GM19238 (cell line): ENCODE measurements at regions not wholly inside any gene's neighbourhood (a gene's known extent, or its start where the extent isn't known, plus 50 kb on each side); places are given as distances from the start of the nearest gene placed in this dataset.

Experiments
- DNase-seq: peaks from one replicate; pipeline ENCODE4 v3.0.0; 2011; ENCODE audit warnings: low spot score; ENCODE audit not compliant: insufficient read length

DNA sequence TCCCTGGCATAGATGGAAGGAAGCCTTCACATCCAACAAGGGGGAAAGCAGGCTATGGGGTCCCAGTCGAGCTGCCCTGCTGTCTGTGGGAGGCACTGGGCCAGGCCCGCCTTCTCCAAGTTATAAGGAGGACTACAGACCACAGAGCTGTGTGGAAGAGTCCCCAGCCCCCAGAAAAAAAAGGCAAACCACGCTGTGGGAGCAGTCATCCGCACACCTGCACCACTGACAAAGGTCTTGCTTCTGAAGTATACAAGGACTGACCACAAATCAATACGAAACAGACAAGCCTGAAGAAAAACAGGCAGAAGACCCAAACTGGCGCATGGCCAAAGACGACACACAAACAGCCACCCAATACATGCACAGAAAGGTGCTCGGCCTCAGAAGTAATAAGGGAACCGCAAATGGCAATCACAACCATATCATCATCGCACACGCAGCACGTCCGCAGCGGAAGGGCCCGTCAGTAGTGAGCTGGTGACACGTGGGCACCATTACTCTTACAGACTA lies 384.1 kb downstream of the CTTN start:
- no peak for DNase-seq

DNA sequence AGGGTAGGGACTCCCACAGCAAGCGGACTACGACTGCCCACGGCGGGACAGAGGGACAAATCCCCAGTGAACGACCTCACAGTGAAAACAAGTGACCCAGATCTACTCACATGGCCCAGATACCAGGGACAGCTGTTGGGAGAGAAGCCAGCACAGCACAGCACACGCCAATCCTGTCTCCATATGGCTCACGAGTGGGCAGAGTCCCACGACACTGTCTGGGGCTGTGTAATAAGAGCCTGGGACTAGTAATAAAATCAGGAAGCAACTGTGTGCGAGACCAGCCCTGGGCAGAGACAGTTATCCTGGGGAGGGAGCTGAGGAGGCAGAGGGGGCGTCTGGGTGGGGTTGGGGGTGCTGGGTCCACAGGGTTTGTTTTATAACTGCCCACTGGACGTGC lies 385.0 kb downstream of the CTTN start:
- DNase-seq: no peak

DNA sequence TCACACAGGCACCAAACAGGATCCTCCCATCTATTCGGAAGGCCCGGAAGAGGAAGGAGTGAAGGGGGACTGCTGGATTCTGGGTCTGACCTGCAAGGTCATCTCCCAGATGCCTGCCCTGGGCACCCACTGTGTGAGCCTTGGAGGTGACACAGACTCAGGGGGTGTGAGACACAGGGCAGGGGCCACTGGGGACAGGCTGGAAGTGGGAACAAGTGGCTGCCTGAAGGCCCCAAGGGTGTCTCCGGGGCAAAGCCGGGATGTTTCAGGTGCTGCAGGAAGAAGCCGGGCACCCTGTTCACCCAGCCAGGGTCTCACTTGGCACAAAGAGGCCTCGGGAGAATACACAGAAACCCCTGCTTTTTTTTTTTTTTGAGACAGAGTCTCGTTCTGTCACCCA lies 385.5 kb downstream of the CTTN start:
- no peak for DNase-seq

DNA sequence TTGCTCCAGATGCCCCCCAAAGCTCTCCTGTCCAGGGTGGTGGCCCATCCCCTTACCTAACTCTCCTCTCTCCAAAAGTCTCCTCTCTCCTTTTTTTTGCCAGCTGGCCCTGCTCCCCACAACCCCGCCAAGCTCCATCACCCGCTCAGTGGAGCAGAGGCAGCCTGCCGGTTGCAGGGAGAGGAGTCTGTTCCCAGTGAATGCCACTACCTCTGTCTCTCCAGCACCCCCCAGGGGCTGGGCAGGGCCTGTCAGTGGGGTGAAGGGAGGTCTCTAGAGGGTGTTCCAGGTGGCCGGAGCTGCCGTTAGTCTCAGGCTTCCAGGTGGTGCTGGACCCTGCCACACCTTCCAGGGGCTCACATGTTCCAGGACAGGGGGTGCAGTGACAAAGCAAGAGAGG lies 387.0 kb downstream of the CTTN start:
- no peak for DNase-seq

DNA sequence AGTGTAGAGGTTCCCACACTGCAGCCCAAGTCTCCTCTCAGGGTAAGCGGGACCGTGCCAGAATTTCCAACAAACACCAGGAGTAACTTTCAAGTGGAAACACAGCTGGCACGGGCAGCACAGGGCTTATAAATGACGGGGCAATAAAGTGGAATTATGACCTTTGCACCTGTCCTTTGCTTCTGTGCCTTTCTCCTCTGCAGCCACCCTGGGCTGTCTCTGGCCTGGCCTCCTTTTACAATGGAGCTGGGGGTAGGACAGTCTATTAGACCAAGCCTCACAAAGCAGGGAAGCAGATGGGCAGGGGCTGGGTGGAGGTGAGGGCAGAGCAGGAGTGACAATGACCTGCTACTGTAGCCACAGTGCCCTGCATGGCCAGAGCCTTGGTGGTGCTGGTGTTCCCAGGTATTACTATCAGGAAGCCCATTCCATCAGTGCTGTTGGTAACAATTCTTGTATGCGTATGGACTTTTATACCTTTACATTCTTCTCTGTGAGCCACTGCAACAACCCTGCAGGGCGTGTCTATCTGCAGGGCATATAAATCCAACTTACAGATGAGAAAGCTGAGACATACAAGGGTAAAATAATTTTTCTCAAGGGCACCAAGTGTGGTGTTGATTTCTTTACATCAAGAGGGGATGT lies 387.8 kb downstream of the CTTN start:
- no peak for DNase-seq

DNA sequence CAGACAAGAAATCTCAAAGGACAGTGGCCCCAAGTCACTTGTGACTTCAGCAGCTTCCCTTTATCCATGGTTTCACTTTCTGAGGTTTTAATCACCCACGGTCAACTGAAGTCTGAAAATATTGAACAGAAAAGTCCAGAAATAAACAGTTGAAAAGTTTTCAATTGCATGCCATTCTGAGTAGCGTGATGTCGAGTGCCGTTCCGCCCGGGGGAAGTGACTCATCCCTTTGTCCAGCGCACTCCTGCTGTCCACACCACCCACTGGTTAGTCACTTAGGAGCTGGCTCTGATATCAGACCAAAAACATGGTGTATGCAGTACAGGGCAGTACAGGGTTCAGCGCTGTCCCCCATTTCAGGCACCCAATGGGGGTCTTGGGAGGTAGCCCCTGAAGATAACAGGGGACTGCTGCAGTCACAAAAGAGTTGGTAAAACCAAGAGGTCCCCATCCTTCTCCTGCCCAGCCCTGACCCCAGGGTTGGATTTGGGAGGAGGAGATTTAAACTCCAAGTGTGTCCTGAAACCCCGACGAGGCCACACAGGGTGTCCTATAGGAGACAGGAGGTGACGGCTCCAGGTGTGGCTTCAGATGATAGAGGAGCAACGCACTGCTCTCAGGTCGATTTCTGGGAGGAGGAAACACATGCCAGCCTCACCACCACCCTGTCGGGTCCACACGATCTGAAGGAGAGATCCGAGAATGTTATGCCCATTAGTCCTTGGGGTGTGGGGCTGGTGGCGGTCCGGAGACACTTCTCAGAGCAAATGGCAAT lies 390.1 kb downstream of the CTTN start:
- DNase-seq: no peak

DNA sequence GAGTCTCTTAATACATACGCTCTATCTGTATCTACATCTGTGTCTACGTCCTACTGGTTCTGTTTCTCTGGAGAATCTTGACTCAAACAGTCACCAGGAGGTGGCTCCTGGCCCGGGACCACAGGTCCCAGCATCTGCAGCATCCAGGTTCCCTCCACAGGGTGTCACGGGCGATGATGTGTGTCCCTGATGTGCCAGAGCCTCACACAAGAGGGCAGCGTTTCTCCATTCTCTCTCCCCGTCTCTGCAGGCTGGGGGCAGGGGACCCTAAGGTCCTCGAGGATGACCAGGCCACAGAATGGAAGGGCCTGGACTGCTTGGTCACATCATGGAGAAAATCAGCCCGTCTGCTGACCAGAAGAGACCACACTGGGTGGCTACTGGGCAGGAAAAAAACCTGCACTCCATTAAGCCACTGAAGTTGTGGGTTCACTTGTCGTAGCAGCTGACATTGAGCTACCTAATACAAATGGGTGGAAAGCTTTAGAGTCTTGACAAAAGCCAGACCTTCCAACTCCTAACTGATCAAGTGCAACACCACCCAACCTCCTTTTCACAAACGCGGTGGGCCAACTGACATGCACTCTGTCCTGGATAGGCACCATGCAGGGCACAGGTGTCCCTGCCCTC lies 392.5 kb downstream of the CTTN start:
- no peak for DNase-seq

DNA sequence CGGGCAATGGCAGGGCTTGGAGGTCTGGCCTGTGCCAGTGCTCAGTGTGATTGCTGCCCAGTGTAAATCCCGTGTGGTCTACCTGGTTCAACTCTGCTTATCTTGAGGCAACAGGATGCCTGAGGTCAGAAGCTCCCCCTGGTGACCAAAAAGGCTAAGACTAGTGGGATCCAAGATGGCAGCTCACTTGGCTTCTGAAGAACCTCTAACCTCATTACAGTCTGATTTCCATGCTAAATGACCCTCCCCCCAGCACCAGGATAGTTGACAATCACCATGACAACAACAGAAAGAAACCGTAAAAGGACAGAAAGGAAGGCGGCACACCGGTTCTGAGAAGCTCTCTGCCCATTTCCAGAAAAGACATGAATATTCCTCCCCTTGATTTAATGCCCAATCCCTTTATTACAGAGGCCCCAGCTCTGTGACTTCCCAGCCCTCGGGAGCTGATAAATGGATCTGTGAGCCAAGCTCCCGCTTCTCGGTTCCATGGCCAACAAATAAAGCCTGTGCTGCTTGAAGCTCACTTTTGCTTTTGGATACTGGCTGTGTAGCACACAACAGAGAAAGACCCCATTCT lies 398.4 kb downstream of the CTTN start:
- DNase-seq: no peak

DNA sequence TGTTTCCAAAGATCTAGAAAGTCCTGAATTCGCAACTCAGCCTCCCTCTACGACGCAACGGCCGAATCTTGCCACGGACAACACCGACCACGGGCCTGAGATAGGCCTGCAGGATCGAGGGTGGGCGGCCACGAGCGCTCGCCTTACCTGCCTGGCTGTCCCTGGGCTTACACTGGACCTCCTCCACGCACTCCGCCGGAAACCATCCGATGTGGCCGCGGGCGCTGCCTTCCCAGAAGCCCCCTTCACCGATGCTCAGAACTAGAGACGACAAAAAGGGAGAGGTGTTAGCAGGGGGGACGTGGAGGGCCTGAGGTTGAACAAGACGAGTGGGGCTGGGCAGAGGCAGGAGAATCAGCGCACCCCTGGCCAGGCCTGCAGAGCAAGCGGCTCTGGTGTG lies 400.0 kb downstream of the CTTN start:
- no peak for DNase-seq

DNA sequence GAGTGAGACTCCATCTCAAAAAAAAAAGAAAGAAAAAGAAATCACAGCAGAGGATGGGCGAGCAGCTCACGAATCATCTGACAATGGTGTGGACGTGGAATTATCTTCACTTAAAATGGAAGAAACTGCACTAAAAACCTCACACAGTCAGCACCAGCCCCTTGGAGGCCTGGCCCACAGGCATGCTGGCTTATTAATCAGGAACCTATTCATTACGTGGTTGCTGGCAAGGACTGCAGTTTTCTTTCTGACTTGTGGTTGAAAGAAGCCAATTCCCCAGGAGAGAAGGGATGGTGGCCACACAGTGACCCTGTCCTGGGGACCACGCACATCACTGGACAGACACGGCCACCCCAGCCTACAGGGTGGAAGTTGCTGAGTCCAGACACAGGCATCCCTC lies 401.1 kb downstream of the CTTN start:
- DNase-seq: no peak

DNA sequence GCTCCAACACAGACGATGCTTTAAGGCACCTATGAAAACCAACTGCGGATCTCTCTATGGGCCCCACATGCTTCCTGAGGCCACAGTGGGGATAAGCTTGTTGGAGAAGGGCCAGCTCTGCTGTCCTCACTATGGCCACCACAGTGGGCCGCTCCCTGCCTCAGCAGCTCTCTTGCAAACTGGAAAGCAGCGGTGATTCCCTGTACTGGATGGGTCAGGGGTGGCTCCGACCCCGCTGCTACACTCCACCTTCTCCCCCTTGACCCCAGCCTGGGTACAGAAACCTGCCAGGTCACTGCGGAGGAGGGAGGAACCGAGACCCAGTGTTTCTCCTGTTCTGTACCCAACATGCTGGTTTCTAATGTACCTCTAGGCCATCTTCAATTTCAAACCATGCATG lies 403.9 kb downstream of the CTTN start:
- DNase-seq: no peak

DNA sequence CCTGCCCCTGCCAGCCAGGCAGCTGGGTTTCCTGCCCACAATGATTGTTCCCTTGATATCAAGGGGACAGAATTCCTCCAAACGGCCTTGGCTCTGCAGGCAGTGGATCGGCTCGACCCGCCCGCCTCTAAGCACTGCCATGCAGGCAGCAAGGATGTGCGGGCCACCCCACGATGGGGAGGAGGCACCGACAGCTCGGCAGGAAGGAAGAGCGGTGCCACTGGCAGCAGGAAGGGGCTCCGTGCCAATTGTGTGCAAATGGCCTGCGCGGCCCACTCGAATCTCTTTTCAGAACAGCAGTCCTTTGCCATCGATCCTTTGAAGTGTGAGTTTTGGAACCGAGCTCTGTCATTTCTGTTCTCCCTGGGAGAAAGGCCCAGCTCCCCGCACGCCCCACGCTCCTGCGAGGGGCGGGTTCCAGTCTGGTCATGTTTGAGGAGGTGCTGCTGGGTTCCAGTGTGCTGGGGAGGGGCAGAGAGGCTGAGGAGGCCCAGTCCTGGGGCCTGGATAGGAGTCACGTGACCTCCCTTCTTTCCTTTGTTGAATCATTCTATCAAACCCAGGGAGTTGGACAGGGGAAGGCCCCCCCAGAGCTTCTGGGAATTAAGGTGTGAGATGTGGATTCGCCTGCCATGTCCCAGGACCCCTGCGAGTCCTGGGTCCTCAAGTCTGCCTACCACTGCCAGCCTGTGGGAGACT lies 406.0 kb downstream of the CTTN start:
- DNase-seq: no peak

DNA sequence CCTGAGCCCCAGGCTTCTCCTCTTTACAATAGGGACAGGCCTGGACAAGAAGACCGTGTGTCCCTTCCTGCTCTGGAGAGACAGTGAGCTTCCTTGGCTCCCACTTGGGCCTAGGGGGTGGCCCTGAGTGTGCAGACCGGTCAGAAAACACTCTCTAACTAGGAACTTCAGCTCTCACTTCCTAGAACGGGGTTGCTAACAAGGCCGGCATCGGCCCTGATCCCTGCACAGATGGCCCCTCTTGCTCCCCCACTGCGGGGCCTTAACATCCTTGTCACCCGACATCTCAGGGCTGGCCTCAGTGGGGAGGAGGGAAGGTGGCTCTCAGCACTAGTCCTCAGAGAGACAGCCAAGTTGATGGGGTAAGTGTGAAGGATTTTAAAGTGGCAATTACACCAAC lies 406.9 kb downstream of the CTTN start:
- DNase-seq: no peak

DNA sequence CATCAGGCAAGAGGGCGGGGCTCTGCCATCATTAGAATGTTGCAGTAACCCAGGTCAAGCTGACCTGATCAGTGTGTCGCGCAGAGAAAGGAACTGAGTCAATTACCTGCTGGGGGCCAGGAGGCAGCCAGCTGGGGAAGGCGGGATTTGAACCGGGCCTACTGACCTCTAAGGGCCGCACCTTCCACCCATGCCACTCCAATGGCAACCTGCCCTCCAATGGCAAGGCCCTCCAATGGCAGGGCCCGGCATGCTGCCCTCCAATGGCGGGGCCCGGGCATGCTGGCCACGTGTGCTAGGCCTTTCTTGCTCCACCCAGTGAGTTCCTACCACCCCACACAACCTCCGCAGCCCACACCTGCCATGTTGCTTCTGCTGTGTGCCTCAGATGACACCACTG lies 407.6 kb downstream of the CTTN start:
- DNase-seq: no peak

DNA sequence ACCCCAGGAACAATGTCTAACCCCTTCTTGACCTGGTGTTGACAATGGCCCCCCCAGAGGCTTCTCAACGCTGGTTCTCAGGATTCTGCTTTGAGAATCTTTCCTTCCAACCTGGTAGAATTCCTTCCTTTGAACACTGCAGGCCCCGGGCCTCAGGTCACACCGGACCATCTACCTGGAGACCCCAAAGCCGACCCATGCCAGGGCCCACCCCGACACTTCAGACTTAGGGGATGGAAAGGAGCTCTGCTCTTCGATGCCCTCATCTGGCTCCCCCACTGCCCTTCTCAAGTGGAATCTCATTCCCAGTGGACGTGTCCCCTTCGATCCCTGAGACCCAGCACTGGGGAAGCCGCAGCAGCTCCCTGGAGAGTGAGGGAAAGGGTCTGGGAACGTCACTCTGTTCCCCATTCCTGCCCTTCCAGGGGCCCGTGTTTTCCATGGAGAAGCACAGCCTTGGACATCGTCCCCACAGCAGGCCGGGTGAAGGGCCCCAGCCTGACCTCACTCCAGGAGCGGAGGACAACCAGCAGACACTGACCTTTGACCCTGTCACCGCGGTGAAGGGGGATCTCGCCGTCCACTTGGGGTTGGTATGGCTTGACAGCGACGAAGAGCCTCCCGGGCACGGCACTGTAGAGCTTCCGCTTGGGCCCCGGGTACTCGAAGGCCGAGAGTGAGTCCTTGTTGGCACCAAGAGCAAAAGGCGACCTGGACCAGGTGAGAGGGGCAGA lies 408.3 kb downstream of the CTTN start:
- DNase-seq: no peak

DNA sequence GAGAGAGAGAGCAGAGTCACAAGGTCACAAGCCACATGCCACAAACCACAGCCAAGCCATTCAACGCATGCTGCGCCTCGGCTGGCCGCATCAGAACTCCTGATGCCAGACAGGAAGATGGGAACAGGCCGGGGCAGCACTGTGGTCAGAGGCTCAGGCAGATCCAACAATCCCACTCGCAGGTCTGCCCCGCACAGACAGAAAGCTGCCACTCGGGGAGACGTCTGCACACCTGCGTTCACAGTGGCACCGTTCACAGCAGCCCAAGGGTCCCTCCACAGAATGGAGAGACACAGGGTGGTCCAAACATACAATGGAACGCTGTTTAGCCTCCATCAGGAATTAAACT lies 408.8 kb downstream of the CTTN start:
- no peak for DNase-seq

DNA sequence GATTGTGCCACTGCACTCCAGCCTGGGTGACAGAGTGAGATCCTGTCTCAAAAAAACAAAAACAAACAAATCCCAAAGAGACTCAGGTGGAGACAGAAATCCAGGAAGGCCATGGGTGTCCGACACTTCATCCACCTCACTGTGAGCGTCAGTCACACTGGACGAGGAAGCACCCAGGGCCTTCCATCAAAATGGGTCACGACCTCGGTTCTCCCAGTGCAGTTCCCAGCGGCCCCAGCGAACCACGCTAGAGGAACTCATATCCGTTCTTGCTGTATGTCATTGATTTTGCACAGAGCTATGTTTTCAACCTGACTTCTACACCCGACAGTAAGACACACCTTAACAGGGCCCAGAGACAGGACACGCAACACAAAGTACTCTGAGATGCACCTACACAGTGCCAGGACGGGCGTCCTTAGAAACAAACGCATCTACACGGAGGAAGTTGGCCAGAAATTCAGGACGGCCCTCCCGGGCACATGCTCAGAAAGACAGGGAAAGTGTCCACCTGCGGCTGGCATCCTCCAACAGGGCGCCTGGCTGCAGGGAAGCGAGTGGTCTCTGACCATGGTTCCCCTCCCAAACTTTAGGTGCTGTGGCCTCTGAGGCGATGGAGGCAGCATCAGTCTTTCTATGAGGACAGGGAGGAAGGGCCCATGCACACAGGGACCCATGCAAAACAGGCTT lies 410.5 kb downstream of the CTTN start:
- no peak for DNase-seq

DNA sequence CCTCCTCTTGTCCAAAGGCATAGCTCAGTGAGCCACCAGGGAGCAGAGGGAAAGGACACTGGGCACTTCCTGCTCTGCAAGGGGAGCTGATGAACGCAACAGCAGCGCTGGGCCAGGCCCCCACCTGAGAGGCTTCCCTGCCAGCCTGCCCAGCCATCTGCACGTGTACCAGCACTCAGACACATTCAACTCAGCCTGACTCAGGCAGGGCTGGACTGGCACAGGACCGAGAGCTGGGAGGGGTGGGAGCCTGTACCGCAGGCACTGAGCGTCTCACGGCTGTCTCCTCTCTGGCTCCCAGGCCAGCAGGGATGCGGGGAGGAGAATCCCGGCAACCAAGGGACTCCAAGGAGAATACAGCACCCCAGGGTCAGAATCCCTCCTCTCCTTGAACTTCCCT lies 411.8 kb downstream of the CTTN start:
- DNase-seq: no peak

DNA sequence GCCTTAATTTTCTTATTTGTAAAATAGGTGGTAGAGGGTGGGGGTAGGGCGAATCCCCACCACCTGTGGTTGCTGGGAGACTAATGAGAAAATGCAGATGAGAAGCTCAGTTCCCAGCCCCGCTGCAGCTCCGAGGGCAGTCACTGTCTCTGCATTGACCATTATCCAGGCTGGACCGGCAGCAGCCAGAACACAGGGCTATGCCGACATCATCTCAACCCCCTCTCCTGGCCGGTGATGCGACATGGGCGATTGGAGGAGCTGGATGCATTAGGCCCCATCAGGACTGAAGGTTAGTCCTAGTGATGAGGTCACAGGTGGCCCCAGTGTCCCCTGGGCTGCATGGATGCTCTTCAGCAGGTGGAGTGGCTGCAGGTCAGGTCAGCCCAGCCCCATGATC lies 412.4 kb downstream of the CTTN start:
- DNase-seq: no peak

DNA sequence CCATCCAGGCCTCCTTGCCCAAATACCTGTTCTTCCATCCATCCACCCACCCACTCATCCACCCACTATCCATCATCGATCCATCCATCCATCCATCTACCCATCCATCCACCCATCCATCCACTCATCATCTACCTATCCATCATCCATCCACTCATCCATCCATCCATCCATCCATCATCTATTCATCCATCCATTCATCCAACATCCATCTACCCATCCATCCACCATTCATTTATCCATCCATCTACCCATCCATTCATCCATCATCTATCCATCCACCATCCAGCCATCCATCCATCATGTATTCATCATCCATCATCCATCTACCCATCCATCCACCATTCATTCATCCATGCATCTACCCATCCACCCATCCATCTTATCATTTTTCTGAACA lies 413.2 kb downstream of the CTTN start:
- no peak for DNase-seq

DNA sequence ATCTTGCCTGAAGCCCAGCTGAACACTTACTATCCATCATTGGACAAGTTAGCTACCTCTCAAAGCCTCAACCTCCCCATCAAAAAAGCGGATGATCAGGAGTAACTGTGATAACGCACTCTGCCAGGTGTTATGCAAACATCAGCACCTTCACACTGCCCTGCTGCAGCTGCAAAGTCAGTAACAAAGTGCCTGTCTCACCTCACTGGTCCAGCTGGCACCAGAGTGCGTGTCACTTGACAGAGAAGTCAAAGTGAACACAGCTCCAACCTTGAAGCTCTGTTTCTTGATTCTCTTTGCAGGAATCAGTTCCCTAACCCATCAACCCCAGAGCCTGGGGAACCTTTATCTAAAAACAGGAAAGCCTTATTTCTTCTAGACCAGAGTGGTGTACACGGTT lies 413.6 kb downstream of the CTTN start:
- no peak for DNase-seq
